ENCODE measurements at regions not wholly inside any gene's neighbourhood (a gene's known extent, or its start where the extent isn't known, plus 50 kb on each side); places are given as distances from the start of the nearest gene placed in this dataset.

DNA sequence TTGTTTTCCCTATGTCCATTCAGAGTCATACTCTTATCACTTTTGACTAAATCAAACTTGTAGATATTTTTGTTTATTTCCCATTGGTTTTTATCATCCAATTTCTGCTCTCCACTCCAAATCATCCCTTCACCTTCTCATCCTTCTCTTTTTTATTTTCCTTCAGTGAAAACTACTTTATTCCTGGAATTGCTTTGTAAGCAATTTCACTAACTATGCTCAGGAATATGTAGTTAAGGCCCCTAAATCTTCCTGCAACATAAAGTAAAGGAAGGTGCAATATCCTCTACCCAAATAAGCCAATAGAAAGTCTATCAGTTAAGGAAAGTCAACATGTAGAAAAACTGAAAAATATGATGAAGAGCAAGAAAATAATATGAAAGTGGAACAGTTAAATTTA lies 308.4 kb downstream of the SEC23A start:
- TF ChIP-seq, protein P1, sequence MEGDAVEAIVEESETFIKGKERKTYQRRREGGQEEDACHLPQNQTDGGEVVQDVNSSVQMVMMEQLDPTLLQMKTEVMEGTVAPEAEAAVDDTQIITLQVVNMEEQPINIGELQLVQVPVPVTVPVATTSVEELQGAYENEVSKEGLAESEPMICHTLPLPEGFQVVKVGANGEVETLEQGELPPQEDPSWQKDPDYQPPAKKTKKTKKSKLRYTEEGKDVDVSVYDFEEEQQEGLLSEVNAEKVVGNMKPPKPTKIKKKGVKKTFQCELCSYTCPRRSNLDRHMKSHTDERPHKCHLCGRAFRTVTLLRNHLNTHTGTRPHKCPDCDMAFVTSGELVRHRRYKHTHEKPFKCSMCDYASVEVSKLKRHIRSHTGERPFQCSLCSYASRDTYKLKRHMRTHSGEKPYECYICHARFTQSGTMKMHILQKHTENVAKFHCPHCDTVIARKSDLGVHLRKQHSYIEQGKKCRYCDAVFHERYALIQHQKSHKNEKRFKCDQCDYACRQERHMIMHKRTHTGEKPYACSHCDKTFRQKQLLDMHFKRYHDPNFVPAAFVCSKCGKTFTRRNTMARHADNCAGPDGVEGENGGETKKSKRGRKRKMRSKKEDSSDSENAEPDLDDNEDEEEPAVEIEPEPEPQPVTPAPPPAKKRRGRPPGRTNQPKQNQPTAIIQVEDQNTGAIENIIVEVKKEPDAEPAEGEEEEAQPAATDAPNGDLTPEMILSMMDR (IDR thresholded peaks at IDR 0.05; ENCODE audit: extremely low read depth, missing control alignments), result no peak
- DNase-seq (ENCODE audit: low spot score), result no peak

DNA sequence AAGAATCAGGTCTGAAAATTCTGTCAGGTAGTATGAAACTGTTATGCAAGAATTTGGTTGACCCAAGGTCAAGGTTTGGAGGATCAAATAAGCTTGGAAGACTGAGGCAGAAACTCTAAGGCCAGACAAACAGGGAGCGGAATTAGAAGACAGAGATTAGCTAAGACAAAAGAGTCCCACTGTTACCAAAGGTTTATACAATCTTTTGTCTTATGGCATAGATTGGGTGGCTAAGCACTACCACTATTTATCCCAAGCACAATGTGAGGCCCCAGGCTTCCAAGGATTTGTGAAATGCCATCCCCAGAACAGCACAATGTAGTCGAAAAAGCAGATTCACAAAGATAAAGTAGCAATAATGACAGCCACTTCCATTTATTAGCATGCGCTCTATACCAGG lies 311.2 kb downstream of the SEC23A start:
- TF ChIP-seq, protein P1 (IDR thresholded peaks at IDR 0.05; ENCODE audit: extremely low read depth, missing control alignments), result no peak
- no peak for DNase-seq (ENCODE audit: low spot score)

DNA sequence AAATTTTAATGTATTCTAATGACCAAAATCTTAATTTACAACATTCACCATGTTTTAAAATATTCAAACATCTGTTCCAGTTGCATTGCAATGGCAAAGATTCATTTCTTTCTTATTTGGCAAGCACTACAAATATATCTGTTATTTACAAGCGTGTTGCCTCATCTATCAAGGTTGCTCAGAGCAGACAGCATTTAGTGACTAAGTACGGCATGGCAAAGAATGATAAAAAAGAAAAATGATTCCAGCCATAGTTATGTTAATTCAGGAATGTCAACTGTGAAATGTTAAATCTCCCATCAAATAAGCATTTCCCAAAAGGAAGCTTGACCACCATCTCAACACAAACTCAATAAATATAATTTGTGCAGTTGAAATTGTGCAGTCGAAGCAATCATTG lies 312.1 kb downstream of the SEC23A start:
- TF ChIP-seq, protein P1 (IDR thresholded peaks at IDR 0.05; ENCODE audit: extremely low read depth, missing control alignments), result no peak
- no peak for DNase-seq (ENCODE audit: low spot score)

GRCh38 chr14:38789805-38790204 lies 313.2 kb downstream of the SEC23A start:
- DNase-seq (ENCODE audit: low spot score), result no peak
- TF ChIP-seq, protein P1 (IDR thresholded peaks at IDR 0.05; ENCODE audit: extremely low read depth, missing control alignments), result no peak

GRCh38 chr14:38788060-38788459 lies 315.0 kb downstream of the SEC23A start:
- DNase-seq (ENCODE audit: low spot score), result no peak
- TF ChIP-seq, protein P1 (IDR thresholded peaks at IDR 0.05; ENCODE audit: extremely low read depth, missing control alignments), result no peak

DNA sequence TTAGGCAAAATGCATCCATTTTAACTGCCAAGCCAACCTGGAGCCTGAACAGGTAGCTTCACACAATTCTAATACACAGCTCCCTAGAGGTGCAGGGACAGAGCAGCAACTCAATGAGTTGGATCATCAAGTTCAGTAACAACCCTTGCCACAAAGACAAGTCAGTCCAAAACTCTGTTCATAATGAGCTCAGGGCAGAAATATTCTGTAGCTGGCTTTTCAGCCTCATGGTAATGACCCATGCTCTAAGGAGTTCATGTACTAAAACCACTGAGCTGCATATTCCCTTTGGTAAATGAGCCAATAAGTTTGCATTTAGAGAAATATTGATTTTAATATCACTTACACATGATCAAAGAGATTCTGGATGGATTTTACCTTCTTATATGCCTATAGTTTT lies 316.1 kb downstream of the SEC23A start:
- TF ChIP-seq, protein P1 (IDR thresholded peaks at IDR 0.05; ENCODE audit: extremely low read depth, missing control alignments), result no peak

DNA sequence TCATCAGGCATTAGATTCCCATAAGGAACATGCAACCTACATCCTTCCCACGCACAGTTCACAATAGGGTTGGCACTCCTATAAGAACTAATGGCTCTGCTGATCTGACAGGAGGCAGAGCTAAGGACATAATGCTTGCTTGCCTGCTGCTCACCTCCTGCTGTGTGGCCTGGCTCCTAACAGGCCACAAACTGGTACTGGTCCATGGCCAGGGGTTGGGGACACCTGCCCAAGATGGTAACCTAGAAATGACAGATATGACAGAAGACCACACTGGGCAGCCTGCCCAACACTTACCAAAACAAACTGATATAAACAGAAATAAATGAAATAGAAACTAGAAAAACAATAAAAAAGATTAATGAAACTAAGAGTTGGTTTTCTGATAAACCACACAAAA lies 325.6 kb downstream of the SEC23A start:
- TF ChIP-seq, protein P1 (IDR thresholded peaks at IDR 0.05; ENCODE audit: extremely low read depth, missing control alignments), result no peak
- no peak for DNase-seq (ENCODE audit: low spot score)

More for the DNA sequence above, 316.1 kb downstream of the SEC23A start:
- no peak for DNase-seq (ENCODE audit: low spot score)

Measured in GM20000 (cell line).